CD14-positive monocyte (primary cell): ENCODE measurements at regions not wholly inside any gene's neighbourhood (a gene's known extent, or its start where the extent isn't known, plus 50 kb on each side); places are given as distances from the start of the nearest gene placed in this dataset.
A peak's percentile ranks its signal among the peaks of the same experiment; 100 is the strongest.

Experiments used
- DNase-seq, 3 donors: peaks; one replicate each; pipeline ENCODE4 v3.0.0-alpha.2; 2011 to 2022
- H2AFZ ChIP-seq: 2 replicates; pipeline ENCODE4 v1.6.0; 2012; ENCODE audit warnings: mild to moderate bottlenecking, low read depth, low read length, inconsistent platforms; ENCODE audit not compliant: insufficient read depth, poor library complexity, severe bottlenecking
- H3K27ac ChIP-seq, 2 donors: 1 replicate in 1 of 2; 2 replicates in 1 of 2; pipeline ENCODE4 v1.5.1; 2012 to 2013; ENCODE audit warnings: low read length in 2 of 2, control low read depth in 1 of 2, inconsistent platforms in 1 of 2, low read depth in 1 of 2, mild to moderate bottlenecking in 1 of 2
- H3K27me3 ChIP-seq, 2 donors: one replicate each; pipeline versions ENCODE4 v1.6.0 to v1.6.1; 2011 to 2013; ENCODE audit warnings: low read length in 2 of 2; ENCODE audit not compliant: control insufficient read depth in 2 of 2, insufficient read depth in 2 of 2
- H3K36me3 ChIP-seq, 2 donors: replicated peaks in 1 of 2; 1 replicate in 1 of 2; 2 replicates in 1 of 2; pipeline versions ENCODE4 v1.5.1 to v1.6.1; 2012 to 2013; ENCODE audit warnings: low read length in 2 of 2, control low read depth in 1 of 2, inconsistent platforms in 1 of 2, mild to moderate bottlenecking in 1 of 2; ENCODE audit not compliant: insufficient read depth in 2 of 2, control insufficient read depth in 1 of 2
- H3K4me1 ChIP-seq, 2 donors: 1 replicate in 1 of 2; 2 replicates in 1 of 2; pipeline versions ENCODE4 v1.5.1 to v1.6.1; 2012 to 2013; ENCODE audit warnings: low read length in 2 of 2, control low read depth in 1 of 2, inconsistent platforms in 1 of 2, mild to moderate bottlenecking in 1 of 2, moderate library complexity in 1 of 2; ENCODE audit not compliant: insufficient read depth in 2 of 2, control insufficient read depth in 1 of 2
- H3K4me2 ChIP-seq: replicated peaks from 2 replicates; pipeline ENCODE3; 2012; ENCODE audit warnings: low read length, moderate library complexity, mild to moderate bottlenecking; ENCODE audit not compliant: poor library complexity, severe bottlenecking; ENCODE audit errors: extremely low read depth
- H3K4me3 ChIP-seq, 3 experiments: fragments of 200-600 bp in 1 of 3; sonication (generic) in 1 of 3; replicated peaks in 1 of 3; 1 replicate in 2 of 3; 2 replicates in 1 of 3; pipeline ENCODE4 v1.5.1; 2011 to 2013; ENCODE audit warnings: low read length in 3 of 3, mild to moderate bottlenecking in 3 of 3, control low read depth in 2 of 3, low read depth in 2 of 3, inconsistent platforms in 1 of 3, moderate library complexity in 1 of 3
- H3K79me2 ChIP-seq: 2 replicates; pipeline ENCODE4 v1.6.0; 2012; ENCODE audit warnings: mild to moderate bottlenecking, control low read depth, inconsistent platforms, low read length, moderate library complexity; ENCODE audit not compliant: insufficient read depth
- H3K9ac ChIP-seq: 2 replicates; pipeline ENCODE4 v1.6.0; 2017; ENCODE audit warnings: low read length, mild to moderate bottlenecking; ENCODE audit not compliant: insufficient read depth, poor library complexity, severe bottlenecking
- H3K9me3 ChIP-seq, 2 donors: replicated peaks in 1 of 2; 1 replicate in 1 of 2; 2 replicates in 1 of 2; pipeline versions ENCODE4 v1.5.1 to v1.6.1; 2012 to 2013; ENCODE audit warnings: low read length in 2 of 2, control low read depth in 1 of 2; ENCODE audit not compliant: control insufficient read depth in 1 of 2, insufficient read depth in 1 of 2
- H4K20me1 ChIP-seq: 2 replicates; pipeline ENCODE4 v1.6.0; 2012; ENCODE audit warnings: mild to moderate bottlenecking, low read length, control low read depth, moderate library complexity; ENCODE audit not compliant: insufficient read depth
- H3K27ac Mint-ChIP-seq, 7 donors: one replicate each; pipeline ENCODE4 v1.8.0; 2020; ENCODE audit warnings: mild to moderate bottlenecking in 7 of 7, mixed read lengths in 7 of 7, moderate library complexity in 6 of 7, inconsistent platforms in 2 of 7
- H3K27me3 Mint-ChIP-seq, 3 donors: one replicate each; pipeline ENCODE4 v1.8.0; 2021 to 2022; ENCODE audit warnings: low read depth in 3 of 3, mild to moderate bottlenecking in 3 of 3, mixed read lengths in 3 of 3, moderate library complexity in 3 of 3, inconsistent platforms in 1 of 3
- H3K36me3 Mint-ChIP-seq, 2 donors: one replicate each; pipeline ENCODE4 v1.8.0; 2020; ENCODE audit warnings: mixed read lengths in 2 of 2, inconsistent platforms in 1 of 2, mild to moderate bottlenecking in 1 of 2
- H3K4me1 Mint-ChIP-seq: one replicate; pipeline ENCODE4 v1.8.0; 2020; ENCODE audit warnings: mild to moderate bottlenecking, mixed read lengths
- H3K4me3 Mint-ChIP-seq, 2 donors: one replicate each; pipeline ENCODE4 v1.8.0; 2020; ENCODE audit warnings: mild to moderate bottlenecking in 2 of 2, mixed read lengths in 2 of 2, moderate library complexity in 1 of 2
- H3K9me3 Mint-ChIP-seq, 7 donors: one replicate each; pipeline ENCODE4 v1.8.0; 2020 to 2022; ENCODE audit warnings: mixed read lengths in 7 of 7, mild to moderate bottlenecking in 6 of 7, moderate library complexity in 6 of 7, inconsistent platforms in 2 of 7
- WGBS: methylation state at CpG from one replicate; pipeline ENCODE4 v1.1.5; 2013; ENCODE audit warnings: missing lambda C conversion rate; ENCODE audit not compliant: insufficient coverage; 5-methylcytosine and 5-hydroxymethylcytosine counted together
- intact Hi-C, 2 donors: fragments of 100-400 bp; cut with micrococcal nuclease; formaldehyde crosslinking; loops; one replicate each; pipeline versions ENCODE4 v1.15.0 to v1.15.1; 2023
- TF ChIP-seq, protein P1 (sequence below): fragments of 200-600 bp; IDR thresholded peaks from one replicate; pipeline ENCODE4 v1.8.0; 2022; ENCODE audit warnings: antibody characterized with exemption, mild to moderate bottlenecking

DNA sequence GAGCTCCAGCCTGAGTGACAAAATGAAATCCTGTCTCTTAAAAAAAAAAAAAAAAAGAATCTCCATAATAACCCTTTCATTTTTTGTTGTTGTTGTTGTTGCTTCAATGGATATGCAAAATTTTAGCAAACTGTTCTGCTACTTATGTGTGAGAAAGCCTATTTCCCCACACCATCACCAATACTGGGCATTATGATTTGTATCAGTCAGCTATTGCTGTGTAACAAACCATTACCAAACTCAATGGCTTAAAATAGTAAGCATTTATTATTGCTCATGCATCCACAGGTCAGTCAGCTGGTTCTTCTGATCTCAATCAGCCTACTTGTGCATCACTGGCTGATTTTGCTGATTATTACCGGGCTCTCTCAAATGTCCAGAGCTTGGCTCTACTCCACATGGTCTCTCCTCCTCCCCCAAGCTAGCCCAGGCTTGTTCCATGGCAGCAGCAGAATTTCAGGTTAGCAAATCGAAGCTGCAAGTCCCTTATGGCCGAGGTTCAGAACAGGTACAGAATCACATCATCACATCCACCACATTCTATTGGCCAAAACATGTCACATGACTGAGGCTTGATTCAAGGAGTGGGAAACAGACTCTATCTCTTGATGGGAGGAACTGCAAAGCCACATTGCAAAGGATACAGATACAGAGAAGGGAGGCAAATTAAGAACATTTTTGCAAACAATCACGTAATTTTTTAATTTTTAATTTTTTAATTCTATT, 135.1 kb downstream of the MN1 start:
- DNase-seq: no peak
- Mint-ChIP-seq H3K9me3 (peaks cover 1 to 7% (median 5%) of the 10 kb centered on the region in 7 donors), H3K27me3 (peaks cover 0 to 3% (median 0%) of the 10 kb centered on the region in 3 donors), H3K27ac (no peak overlapping the region), H3K4me3 (no peak overlapping the region), H3K4me1 (peaks cover 44% of the 10 kb centered on the region), H3K36me3 (peaks cover 0 to 4% of the 10 kb centered on the region in 2 donors)
- Histone ChIP-seq H3K79me2 (no peaks in the 10 kb centered on the region), H3K9ac (no peak overlapping the region), H3K9me3 (peaks cover 5 to 6% of the 10 kb centered on the region in 2 donors), H2AFZ (no peak overlapping the region), H3K4me3 (no peak overlapping the region), H3K4me1 (peaks cover 35% of the 10 kb centered on the region in 2 donors), H3K4me2 (no peak overlapping the region), H3K36me3 (no peaks in the 10 kb centered on the region), H3K27ac (no peak overlapping the region), H3K27me3 (no peaks in the 10 kb centered on the region), H4K20me1 (no peaks in the 10 kb centered on the region)
- intact Hi-C loops: no loop called here
- TF ChIP-seq, protein P1, sequence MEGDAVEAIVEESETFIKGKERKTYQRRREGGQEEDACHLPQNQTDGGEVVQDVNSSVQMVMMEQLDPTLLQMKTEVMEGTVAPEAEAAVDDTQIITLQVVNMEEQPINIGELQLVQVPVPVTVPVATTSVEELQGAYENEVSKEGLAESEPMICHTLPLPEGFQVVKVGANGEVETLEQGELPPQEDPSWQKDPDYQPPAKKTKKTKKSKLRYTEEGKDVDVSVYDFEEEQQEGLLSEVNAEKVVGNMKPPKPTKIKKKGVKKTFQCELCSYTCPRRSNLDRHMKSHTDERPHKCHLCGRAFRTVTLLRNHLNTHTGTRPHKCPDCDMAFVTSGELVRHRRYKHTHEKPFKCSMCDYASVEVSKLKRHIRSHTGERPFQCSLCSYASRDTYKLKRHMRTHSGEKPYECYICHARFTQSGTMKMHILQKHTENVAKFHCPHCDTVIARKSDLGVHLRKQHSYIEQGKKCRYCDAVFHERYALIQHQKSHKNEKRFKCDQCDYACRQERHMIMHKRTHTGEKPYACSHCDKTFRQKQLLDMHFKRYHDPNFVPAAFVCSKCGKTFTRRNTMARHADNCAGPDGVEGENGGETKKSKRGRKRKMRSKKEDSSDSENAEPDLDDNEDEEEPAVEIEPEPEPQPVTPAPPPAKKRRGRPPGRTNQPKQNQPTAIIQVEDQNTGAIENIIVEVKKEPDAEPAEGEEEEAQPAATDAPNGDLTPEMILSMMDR: no peak
- 100% methylated on average over 1 of the region's 4 CpGs for WGBS

DNA sequence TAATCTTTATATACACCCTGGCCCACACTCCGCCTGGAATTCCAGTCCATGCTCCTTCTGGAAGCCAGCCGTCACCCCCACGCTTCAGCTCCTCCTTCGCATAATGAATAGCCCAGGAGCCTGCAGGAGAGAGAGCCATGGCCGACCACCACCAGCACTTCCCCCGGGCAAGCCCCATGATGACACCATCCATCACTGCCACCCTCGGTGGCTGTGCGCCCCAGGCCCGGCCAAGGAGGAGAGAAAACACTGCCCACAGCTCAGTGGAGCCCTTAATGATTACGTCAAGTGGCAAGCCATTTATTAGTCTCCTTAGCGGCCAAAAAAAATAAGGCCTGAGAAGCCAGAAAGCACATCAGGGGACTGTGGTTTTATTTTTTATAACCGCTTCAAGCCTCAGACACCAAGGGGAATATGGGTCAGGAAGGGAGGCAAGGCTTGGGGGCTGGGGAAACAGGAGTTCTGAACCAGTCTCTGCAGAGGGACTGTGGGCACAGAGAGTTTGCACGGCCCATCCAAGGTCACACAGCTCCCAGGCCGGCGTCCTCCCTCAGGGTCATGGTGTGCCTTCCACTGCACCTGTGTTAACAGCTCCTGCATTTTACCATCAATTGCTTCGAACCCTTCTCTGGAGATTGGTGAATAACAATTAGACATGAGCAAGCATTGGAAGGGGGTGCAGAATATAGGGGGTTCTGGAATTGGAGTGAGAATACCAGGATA, 134.3 kb downstream of the MN1 start:
- Histone ChIP-seq H3K9ac (no peak overlapping the region), H3K79me2 (no peaks in the 10 kb centered on the region), H3K27me3 (no peaks in the 10 kb centered on the region), H4K20me1 (no peaks in the 10 kb centered on the region), H3K36me3 (no peaks in the 10 kb centered on the region), H2AFZ (peak overlapping the region; percentile 10), H3K27ac (no peak overlapping the region), H3K4me1 (peaks cover 37 to 38% of the 10 kb centered on the region in 2 donors), H3K4me2 (no peak overlapping the region), H3K4me3 (no peak overlapping the region), H3K9me3 (peaks cover 5 to 6% of the 10 kb centered on the region in 2 donors)
- TF ChIP-seq, protein P1: no peak
- intact Hi-C loops: no loop called here
- peaks cover 0 to 4% of the 10 kb centered on the region in 2 donors for H3K36me3 Mint-ChIP-seq
- peak in 1 of 3 donors; percentile 46 for DNase-seq
- WGBS: 27% methylated on average over 8 of the region's 16 CpGs
- no peak overlapping the region for H3K4me3 Mint-ChIP-seq
- peaks cover 0 to 3% (median 0%) of the 10 kb centered on the region in 3 donors for H3K27me3 Mint-ChIP-seq
- peak overlapping the region in 5 of 7 donors; percentile 26 to 54 (median 40) for H3K27ac Mint-ChIP-seq
- peaks cover 46% of the 10 kb centered on the region for H3K4me1 Mint-ChIP-seq
- H3K9me3 Mint-ChIP-seq: peaks cover 2 to 7% (median 6%) of the 10 kb centered on the region in 7 donors
